ENCODE measurements at regions not wholly inside any gene's neighbourhood (a gene's known extent, or its start where the extent isn't known, plus 50 kb on each side); places are given as distances from the start of the nearest gene placed in this dataset.

DNA sequence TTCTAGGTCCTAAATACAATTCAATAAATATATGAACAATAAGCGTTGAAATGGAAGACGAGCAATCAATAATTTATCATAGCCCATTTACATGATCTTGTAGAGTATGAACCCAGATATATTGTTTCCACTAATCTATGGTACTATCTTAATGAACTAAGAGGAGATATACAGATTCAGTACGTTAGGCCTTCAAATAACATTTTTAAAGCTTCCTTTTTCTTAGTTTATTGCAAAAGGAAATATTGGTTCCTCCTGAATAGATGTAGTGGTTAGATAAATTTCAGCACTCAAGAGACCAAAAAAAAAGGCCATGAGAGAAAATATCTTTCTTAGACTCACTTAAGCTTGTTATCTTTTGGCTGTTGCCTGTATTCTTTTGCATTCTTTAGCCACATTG is 147.5 kb upstream of the PITX2 start:
- DNase-seq (ENCODE audit: low read depth in 3 of 3, low spot score in 1 of 3) = no peak

DNA sequence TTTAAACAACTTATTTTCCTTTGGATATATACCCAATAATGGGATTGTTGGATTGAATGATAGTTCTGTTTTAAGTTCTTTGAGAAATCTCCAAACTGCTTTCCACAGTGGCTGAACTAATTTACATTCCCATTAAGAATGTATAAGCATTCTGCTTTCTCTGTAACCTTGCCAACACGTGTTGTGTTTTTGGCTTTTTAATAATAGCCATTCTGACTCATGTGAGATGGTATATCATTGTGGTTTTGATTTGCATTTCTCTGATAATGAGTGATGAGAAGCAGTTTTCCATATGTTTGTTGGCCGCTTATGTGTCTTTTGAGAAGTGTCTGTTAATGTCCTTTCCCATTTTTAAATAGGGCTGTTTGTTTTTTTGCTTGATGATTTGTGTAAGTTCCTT is 155.6 kb upstream of the PITX2 start:
- DNase-seq (ENCODE audit: low read depth in 3 of 3, low spot score in 1 of 3) = no peak

DNA sequence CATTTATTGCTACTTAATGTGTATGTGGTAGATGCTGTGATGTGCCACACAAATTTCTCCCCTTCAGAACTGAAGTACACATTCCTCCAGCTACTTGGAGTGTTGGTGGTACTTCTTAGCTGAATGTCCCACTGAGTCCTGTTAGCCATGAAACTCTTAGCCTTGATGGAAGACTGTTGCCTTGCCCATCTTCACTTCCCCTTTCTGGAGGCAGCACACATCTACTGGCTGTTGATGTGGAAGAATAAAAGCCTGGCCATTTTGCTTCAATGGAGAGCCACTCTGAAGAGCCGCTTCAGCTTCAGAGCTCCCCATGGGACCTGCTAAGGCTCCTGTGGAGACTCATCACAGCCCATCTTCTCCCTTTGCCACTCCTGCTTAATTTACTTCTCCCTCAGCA is 157.7 kb upstream of the PITX2 start:
- no peak for DNase-seq (ENCODE audit: low read depth in 3 of 3, low spot score in 1 of 3)

DNA sequence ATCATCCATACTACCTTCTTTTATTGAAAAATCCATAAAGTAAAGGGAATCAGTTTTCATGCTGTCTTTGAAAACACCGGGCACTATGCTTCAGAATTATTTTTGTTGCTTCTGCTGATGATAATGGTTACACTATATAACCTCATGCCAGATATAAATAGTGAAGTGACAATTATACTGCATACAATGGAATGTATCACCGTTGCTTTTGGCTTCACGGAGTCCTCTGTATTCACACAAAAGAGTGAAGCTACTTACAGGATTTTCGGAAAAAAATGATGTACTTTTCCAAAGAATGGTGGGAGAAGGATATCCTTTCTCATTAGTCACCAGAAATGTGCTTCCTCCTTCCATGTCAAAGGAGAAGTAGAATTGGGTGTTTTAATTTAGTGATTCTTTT is 159.1 kb upstream of the PITX2 start:
- no peak for DNase-seq (ENCODE audit: low read depth in 3 of 3, low spot score in 1 of 3)

DNA sequence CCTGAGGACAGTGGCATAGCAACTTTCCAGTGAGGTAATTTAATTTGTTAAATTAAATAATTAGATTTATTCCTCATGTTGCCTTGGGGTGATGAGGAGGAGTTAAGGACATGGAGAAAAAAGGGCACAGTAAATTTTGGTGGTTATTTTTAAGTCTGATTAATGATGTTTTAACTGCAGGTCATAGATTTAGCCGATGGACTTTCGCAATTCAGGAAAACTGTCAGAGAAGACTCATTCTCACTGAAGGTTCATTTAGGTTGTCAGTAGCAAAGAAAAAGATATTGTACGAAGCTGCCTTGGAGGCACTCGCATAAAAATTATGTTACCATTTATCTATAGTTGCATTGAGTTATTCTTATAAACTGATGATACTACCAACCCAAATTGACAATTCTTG is 164.2 kb upstream of the PITX2 start:
- no peak for DNase-seq (ENCODE audit: low read depth in 3 of 3, low spot score in 1 of 3)

DNA sequence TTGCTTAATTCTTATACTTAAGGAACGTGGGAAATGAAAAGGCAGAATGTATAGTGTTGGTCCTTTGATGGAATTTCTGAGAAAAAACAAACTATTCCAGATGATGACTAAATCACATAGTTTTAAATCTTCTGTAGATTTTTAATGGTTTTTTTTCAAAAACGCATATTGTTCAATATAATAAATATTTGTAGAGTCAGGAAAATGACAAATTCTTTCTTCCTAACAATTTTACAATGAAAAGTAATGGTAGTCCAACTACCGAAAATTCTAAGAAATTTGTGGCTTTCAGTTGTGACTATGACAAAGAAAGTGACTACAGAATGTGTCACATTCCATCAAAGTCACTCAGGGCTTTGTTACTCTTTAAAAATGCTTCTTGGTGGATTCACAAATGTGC is 164.8 kb upstream of the PITX2 start:
- DNase-seq (ENCODE audit: low read depth in 3 of 3, low spot score in 1 of 3) = no peak

DNA sequence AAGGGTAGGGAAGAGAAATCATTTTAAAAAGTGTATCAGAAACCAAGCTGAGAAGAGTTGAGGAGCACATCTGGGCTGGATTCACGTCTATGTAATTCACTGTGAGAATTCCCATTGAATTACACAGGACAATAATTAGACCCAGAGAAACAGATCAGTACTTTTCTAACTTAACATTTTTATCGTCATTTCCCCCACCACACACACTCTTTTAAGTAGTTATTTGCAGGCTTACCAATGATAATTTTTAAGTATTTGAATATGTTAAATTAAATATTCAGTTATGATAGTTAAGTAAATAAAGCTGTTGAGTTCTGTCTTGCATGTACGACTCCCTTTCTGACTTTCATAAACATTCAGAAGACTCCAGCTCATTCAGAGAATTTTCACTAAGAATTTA is 165.4 kb upstream of the PITX2 start:
- DNase-seq (ENCODE audit: low read depth in 3 of 3, low spot score in 1 of 3) = no peak

DNA sequence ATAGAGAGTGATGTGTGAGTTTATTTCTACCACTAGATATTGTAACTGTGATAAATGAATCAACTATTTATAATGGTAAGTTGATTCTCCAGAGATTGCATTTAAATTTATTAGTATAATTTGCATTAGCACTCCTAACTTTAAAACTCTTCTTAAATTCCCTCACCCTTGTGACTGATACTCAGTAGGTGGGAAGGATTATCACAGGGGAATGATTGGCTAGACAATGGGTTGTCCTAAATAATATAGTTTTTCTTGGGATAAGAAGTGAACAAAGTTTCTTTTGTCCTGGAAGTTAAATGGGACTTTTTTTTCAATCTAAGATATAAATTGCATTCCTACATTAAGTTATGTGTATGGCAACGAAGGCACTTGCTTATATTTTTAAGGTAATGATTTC is 169.2 kb upstream of the PITX2 start:
- DNase-seq (ENCODE audit: low read depth in 3 of 3, low spot score in 1 of 3) = no peak

DNA sequence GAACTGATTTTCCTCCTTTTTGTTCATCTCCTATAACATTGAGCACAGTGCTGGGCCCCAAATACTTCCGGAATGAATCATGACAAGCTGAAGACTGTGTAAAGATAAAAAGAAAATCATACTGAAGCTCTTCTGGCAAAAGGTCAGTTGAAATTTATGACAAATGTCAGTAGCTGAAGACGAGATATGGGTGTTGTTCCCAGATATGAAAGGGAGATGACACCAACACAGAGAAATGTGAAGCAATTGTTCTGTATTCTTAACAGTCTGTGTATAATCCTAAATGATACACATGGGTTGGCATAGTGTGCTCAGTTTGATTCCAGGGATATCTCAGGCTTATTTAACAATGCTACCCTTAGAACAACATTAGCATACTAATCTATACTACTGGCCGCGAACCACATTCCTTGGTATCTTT is 170.5 kb upstream of the PITX2 start:
- DNase-seq (ENCODE audit: low read depth in 3 of 3, low spot score in 1 of 3) = no peak

DNA sequence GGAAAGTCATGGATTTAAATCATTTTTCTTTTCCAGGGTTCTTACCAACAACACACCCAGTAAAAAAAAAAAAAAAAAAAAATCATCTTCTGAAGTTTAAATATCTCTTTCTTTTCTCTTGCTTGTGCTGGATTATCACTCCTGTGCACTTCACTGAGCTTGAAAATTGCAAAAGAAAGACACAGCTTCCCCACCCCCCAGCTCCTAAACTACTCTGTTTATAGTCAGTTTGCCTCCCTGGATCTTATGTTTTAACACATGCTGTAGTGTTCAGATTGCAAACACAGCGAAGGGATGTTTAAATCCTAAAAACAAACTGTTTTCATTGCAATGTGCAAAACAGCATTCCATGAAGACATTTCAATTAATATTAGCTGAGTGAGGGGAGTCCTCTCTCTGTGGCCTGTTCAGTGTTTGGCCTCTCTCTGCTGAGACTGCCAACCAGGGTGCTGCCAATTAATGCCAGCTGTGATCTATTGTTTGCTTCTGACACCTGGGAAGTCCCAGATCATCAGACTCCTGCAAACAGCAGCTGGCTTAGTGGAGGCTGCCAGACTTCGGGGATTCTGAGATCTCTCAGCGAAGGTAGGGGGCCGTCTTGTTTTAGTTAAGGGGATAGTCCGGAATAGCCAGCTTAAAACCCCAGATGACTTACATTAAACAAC is 171.1 kb upstream of the PITX2 start:
- no peak for DNase-seq (ENCODE audit: low read depth in 3 of 3, low spot score in 1 of 3)

DNA sequence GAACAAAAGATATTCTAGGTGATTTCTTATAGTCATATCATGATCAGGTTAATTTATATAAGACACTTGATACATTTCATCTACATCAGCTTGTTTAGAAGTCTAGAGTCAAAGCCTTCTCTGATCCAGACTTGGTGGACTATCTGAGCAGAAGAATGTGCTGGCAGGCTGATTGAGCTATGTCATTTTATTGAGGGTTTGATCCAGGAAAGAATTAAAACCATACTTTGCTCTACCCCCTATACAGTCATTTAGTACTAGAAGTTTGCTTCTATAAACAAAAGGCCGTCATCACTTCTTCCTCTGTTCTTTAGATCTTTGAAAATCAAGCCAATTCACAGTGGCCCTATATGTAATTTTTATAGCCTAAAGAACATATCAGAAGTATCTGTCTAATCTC is 173.1 kb upstream of the PITX2 start:
- DNase-seq (ENCODE audit: low read depth in 3 of 3, low spot score in 1 of 3) = no peak

DNA sequence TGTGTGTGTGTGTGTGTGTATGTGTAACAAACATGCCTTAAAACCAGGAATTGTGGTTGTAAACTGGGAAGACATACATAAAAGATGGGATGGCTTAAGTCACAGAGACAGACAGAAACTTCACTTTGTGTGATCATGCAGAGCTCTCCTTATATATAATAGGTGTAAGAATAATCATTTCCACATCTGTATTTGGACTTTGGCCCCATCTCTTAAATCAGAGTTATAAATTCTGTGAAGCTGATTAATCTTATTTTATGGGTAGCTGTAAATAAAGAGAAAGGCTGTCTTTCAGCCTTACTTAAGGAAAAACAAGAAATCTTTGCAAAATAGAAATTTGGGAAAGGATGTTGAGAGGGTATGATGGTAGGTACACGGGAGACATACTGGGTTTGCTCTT is 174.6 kb upstream of the PITX2 start:
- DNase-seq (ENCODE audit: low read depth in 3 of 3, low spot score in 1 of 3) = no peak

DNA sequence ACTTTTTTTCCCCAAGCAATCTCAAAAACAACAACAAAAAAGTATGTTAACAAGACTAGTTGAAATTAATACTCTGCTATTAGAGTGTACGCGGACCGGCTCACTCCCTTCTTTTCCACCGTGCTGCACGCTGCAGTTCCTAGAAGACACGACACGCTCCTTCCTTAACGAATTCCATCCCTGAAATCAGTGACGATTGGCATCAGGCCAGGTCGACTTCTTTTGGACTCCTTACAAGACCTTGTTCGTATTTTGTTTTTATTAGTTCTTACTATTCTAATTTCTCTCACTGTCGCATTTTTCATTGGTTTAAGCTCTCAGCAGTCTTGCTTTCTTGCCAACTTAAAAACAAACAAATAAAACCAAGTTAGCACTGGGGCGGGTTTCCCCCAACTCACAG is 175.8 kb upstream of the PITX2 start:
- DNase-seq (ENCODE audit: low read depth in 3 of 3, low spot score in 1 of 3) = no peak

DNA sequence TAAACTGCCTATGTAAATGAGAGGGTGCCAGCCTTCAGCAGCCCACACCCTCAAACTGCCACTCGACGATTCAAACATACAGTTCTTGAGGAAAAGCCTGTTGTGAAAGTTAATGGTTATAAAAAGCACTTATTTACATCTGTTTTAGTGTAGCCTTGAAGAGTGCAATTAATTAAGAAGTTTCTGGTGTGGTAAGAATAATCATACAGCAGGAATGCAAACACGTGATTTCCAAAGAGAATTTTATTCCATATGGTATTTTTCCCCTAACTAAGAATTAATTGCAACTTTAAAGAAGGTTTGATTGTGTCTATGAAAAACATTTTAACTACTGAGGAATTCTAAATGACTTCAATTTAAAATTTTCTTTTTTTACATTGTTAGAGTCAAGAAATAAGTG is 176.3 kb upstream of the PITX2 start:
- no peak for DNase-seq (ENCODE audit: low read depth in 3 of 3, low spot score in 1 of 3)

DNA sequence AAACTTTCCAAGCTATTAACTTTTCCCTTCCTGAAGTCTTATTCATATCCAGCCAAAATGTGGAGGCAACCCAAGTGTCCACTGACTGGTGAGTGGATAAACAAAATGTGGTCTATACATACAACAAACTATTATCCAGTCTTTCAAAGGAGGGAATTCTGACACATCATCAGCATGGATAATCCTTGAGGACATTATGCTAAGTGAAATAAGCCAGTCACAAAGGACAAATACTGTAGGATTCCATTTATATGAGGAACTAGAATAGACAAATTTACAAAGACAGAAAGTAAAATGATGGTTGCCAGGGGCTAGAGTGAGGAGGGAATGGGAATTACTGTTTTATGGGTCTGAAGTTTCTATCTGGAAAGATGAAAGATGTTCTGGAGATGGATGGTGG is 178.7 kb upstream of the PITX2 start:
- DNase-seq (ENCODE audit: low read depth in 3 of 3, low spot score in 1 of 3) = no peak

DNA sequence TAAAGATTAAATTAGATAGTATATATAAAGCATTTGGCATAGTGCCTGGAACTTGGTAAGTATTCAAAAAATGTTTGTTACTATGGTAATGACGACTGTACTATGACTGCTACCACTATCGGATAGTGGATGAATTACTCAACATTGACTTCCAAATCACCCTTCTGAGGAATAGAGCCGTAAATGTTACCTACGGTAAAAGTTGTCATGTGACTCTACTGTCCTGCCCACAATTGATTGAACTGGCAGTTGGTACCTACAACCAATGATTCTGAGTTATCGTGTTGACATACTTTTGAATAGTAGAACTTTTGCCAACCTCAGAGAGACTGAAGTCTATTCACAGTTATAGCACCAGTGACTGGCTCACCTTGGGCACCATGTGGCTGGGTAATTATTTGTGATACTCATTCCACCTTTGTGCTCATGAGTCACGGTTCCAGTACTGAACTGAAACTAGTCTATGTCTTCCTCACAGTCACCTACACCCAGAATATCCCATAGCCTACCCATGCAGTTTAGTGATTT is 185.5 kb upstream of the PITX2 start:
- DNase-seq (ENCODE audit: low read depth in 3 of 3, low spot score in 1 of 3) = no peak

DNA sequence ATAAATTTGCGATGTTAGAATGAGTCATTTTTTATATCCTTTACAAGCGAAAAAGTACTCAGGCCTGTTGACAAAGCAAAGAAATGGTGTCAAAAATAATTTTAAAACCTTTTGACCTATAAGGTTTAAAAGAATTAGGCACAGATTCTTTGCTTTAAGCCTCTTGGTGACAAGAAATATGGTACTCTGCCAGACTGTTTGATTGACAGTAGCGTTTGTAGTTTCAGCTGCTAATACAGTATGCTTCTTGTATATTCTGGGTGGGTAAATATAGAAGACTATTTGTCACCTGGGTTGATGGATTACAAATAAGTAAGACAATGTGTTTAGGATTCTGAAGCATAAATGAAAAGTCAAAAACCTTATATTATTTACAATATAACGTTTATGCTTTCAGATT is 193.1 kb upstream of the PITX2 start:
- DNase-seq (ENCODE audit: low read depth in 3 of 3, low spot score in 1 of 3) = no peak

DNA sequence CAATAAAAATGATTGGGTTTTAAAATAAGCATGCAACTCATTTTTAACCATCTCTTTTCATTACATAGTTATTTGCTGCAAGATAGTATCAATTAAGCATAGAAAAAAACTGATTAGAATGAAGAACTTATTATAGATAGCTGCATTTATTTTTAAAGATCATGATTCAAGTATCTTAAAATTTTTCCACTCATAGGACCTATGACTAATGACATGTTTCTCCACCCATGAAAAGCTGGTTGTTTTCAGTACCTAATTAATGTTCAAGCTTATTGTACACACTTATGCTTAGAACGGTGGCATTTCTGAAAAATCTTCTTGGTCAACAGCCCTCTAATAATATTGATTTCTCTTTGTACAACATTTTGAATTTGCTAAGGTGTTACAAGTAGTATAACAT is 193.5 kb upstream of the PITX2 start:
- DNase-seq (ENCODE audit: low read depth in 3 of 3, low spot score in 1 of 3) = no peak

DNA sequence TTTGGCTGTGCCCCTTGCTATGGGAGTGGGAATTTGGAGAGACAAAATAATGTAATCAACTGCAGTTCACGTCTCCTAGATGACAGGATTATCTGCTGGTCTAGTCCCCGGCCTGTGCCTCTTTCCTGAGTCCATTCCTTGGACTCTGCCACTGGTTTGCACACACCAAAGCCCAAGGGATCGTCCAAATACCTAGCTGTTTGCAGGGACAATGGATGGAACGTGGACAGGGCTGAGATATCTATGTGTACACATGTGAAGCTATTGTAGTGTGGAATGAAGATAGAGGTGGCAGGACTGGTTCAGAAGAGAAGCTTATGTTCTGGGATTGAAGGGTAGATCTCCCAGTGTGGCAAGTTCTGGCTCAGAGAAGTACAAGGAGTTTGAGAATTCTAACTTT is 198.3 kb upstream of the PITX2 start:
- DNase-seq (ENCODE audit: low read depth in 3 of 3, low spot score in 1 of 3) = no peak

DNA sequence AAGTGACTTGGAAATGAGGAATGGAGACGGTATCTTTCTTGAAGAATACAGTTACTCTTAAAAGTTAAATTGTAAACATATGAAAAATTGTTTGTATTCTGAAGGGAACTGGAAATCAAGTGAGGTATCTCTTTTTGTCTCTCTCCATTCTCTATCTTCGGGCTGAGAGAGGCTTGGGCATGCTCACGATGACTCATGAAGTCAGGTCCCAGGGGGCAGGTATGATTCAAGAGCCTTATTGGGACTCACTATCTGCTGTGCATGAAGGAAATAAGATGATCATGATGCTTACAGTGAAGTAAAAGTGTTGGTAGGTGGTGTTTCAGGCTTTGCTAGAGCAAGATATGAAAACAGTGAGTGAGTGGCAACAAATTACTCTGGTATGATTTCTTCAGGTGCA is 200.4 kb upstream of the PITX2 start:
- no peak for DNase-seq (ENCODE audit: low read depth in 3 of 3, low spot score in 1 of 3)

DNA sequence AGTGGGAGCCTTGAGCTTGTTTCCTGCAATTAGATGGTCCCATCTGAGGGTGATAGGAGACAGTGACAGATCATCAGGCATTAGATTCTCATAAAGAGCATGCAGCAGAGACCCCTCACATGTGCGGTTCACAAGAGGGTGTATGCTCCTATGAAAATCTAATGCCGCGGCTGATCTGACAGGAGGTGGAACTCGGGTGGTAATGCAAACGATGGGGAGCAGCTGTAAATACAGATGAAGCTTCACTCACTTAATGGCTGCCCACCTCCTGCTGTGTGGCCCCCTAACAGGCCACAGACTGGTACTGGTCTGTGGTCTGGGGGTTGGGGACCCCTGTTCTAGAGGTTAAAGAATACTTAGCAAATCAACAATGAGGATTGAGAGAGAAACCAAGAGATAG is 201.5 kb upstream of the PITX2 start:
- DNase-seq (ENCODE audit: low read depth in 3 of 3, low spot score in 1 of 3) = no peak

DNA sequence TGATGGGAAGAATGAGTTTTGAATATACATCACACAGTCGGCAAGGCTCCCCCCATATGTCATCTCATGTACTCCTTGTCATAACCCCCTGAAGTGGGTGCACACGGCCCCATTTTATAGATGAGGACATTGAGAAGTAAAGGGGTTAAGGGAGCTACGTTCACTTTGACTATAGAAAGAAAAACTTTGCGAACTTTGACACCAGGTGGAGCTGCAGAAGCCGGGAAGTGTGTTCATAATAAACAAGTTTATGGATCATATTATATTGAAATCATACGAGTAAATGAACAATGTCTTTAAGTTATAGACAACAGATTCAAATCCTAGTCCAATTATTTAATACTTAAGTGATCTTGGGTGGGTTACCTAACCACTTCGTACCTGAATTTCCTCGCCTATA is 203.8 kb upstream of the PITX2 start:
- no peak for DNase-seq (ENCODE audit: low read depth in 3 of 3, low spot score in 1 of 3)

DNA sequence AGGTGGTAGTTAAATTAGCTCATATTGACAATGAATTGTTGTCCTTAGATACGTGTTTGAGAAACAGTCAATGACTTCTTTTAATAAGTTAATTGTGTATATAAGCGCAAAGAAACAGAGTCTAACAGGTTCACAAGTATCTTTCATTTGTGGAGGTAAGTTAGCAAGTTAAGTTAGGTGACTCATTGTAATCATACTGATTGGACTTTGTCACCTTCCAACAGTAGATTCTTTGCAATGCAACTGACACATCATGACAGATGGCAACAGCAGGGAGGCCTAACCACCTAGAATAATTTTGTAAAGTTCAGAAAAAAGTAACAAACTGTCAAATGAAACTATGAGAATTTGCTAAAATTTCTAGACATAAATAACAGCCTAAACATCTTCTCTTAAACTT is 207.6 kb upstream of the PITX2 start:
- no peak for DNase-seq (ENCODE audit: low read depth in 3 of 3, low spot score in 1 of 3)
